ENCODE measurements at regions not wholly inside any gene's neighbourhood (a gene's known extent, or its start where the extent isn't known, plus 50 kb on each side); places are given as distances from the start of the nearest gene placed in this dataset.

DNA sequence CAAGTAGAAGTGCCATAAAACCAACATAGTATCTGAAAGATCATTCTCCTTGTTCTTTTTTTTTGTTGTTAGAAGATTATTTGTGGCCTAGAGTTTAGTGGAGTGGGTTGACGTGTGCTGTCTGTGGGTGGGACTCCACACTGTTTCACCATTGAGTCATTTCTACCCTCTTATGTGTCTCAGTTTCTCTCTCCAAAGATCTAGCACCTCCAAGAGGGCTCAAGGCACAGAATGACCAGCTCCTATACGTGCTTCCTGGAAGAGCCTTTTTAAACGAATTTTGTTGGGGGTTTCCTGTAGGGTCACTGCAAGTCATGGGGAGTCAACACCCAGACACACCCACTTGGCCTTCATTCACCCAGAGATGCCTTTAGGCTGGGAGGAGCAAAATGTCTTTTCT, 150.1 kb downstream of the KLF8 start:
- ATAC-seq (ENCODE audit: low read depth), result no peak

GRCh38 chrX:56385336-56385735, 153.2 kb downstream of the KLF8 start:
- H3K36me3 ChIP-seq (ENCODE audit: low read depth), result no peaks in the 10 kb centered on the region
- no peaks in the 10 kb centered on the region for H3K9me3 ChIP-seq (ENCODE audit: severe bottlenecking)
- H3K27me3 ChIP-seq (ENCODE audit: insufficient read depth, poor library complexity, severe bottlenecking), result no peaks in the 10 kb centered on the region
- ATAC-seq (ENCODE audit: low read depth) (no peak), DNase-seq (ENCODE audit: low spot score) (no peak)
- no peak overlapping the region for H3K4me3 ChIP-seq (ENCODE audit: severe bottlenecking)
- TF ChIP-seq, protein P1, sequence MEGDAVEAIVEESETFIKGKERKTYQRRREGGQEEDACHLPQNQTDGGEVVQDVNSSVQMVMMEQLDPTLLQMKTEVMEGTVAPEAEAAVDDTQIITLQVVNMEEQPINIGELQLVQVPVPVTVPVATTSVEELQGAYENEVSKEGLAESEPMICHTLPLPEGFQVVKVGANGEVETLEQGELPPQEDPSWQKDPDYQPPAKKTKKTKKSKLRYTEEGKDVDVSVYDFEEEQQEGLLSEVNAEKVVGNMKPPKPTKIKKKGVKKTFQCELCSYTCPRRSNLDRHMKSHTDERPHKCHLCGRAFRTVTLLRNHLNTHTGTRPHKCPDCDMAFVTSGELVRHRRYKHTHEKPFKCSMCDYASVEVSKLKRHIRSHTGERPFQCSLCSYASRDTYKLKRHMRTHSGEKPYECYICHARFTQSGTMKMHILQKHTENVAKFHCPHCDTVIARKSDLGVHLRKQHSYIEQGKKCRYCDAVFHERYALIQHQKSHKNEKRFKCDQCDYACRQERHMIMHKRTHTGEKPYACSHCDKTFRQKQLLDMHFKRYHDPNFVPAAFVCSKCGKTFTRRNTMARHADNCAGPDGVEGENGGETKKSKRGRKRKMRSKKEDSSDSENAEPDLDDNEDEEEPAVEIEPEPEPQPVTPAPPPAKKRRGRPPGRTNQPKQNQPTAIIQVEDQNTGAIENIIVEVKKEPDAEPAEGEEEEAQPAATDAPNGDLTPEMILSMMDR (IDR thresholded peaks at IDR 0.05; ENCODE audit: poor library complexity, severe bottlenecking), result no peak
- no peaks in the 10 kb centered on the region for H3K4me1 ChIP-seq (ENCODE audit: insufficient read depth, poor library complexity, severe bottlenecking)
- no peak overlapping the region for H3K27ac ChIP-seq (ENCODE audit: poor library complexity, severe bottlenecking)

More for the DNA sequence above, 150.1 kb downstream of the KLF8 start:
- Histone ChIP-seq H3K36me3 (ENCODE audit: low read depth) (no peaks in the 10 kb centered on the region), H3K27ac (ENCODE audit: poor library complexity, severe bottlenecking) (no peak overlapping the region), H3K9me3 (ENCODE audit: severe bottlenecking) (no peaks in the 10 kb centered on the region), H3K4me1 (ENCODE audit: insufficient read depth, poor library complexity, severe bottlenecking) (no peaks in the 10 kb centered on the region), H3K27me3 (ENCODE audit: insufficient read depth, poor library complexity, severe bottlenecking) (no peaks in the 10 kb centered on the region), H3K4me3 (ENCODE audit: severe bottlenecking) (no peak overlapping the region)
- no peak for DNase-seq (ENCODE audit: low spot score)
- TF ChIP-seq, protein P1 (IDR thresholded peaks at IDR 0.05; ENCODE audit: poor library complexity, severe bottlenecking), result no peak

DNA sequence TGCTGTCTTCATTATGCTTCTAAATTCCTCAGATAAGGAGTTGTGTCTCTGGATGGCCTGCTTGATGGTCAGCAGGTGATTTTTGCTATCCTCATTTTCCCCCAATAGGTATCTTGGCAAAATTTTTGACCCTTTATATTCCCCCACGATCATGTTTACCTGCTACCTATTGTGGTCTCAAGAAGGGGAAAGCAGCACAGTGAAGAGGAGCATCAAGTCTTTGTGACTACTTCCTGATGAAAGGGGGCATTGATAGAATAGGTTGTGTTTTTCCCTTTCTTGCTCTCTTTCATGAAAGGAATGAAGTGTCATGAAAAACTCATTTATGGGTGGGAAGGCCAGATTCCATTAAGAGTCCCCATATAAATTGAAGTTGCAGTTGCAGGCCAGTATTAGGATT, 153.8 kb downstream of the KLF8 start:
- no peaks in the 10 kb centered on the region for H3K9me3 ChIP-seq (ENCODE audit: severe bottlenecking)
- H3K36me3 ChIP-seq (ENCODE audit: low read depth), result no peaks in the 10 kb centered on the region
- ATAC-seq (ENCODE audit: low read depth) (no peak), DNase-seq (ENCODE audit: low spot score) (no peak)
- H3K4me1 ChIP-seq (ENCODE audit: insufficient read depth, poor library complexity, severe bottlenecking), result no peaks in the 10 kb centered on the region
- H3K27ac ChIP-seq (ENCODE audit: poor library complexity, severe bottlenecking), result no peak overlapping the region
- no peaks in the 10 kb centered on the region for H3K27me3 ChIP-seq (ENCODE audit: insufficient read depth, poor library complexity, severe bottlenecking)
- TF ChIP-seq, protein P1 (IDR thresholded peaks at IDR 0.05; ENCODE audit: poor library complexity, severe bottlenecking), result no peak
- no peak overlapping the region for H3K4me3 ChIP-seq (ENCODE audit: severe bottlenecking)

DNA sequence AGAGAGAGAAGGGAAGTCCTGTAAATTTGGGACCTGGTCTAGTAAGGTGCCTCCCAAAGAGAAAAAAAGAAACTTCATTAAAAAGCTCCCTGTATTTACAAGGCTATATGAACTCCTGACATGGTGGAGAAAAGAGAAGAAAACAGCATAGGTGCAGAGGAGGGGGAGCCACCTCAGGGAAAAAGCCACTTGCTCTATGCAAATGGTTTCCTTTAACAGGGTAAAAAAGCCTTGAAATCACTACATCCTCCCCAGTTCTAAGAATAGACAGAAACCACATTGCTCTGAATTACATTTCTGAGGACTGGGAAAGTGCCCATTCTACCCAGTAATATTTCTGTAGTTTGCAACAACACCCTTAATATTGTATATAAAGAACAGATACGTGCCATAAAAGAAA, 165.5 kb downstream of the KLF8 start:
- Histone ChIP-seq H3K36me3 (ENCODE audit: low read depth) (no peaks in the 10 kb centered on the region), H3K27ac (ENCODE audit: poor library complexity, severe bottlenecking) (no peak overlapping the region), H3K27me3 (ENCODE audit: insufficient read depth, poor library complexity, severe bottlenecking) (no peaks in the 10 kb centered on the region), H3K9me3 (ENCODE audit: severe bottlenecking) (no peaks in the 10 kb centered on the region), H3K4me1 (ENCODE audit: insufficient read depth, poor library complexity, severe bottlenecking) (no peaks in the 10 kb centered on the region), H3K4me3 (ENCODE audit: severe bottlenecking) (no peak overlapping the region)
- ATAC-seq (ENCODE audit: low read depth) (no peak), DNase-seq (ENCODE audit: low spot score) (no peak)
- TF ChIP-seq, protein P1 (IDR thresholded peaks at IDR 0.05; ENCODE audit: poor library complexity, severe bottlenecking), result no peak

DNA sequence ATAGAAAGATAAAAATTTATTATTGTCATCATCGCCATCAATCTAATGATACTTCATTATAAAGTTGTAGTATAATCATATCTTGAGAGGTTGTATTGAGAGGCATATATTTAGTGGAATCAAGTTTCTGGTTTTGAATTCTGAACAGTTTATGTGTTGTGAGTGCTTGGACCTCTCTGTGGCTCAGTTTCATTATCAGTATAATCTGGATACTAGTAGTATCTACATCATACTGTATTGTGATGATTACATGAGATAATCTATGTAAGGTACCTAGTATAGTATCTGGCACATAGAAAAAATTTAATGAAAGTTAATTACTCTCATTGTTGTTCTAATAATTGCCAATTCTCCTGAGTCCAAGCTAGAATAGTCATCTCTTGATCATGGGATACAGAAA, 161.2 kb upstream of the UBQLN2 start:
- Histone ChIP-seq H3K9me3 (ENCODE audit: severe bottlenecking) (no peaks in the 10 kb centered on the region), H3K4me1 (ENCODE audit: insufficient read depth, poor library complexity, severe bottlenecking) (no peaks in the 10 kb centered on the region), H3K4me3 (ENCODE audit: severe bottlenecking) (no peak overlapping the region), H3K36me3 (ENCODE audit: low read depth) (no peaks in the 10 kb centered on the region), H3K27me3 (ENCODE audit: insufficient read depth, poor library complexity, severe bottlenecking) (no peaks in the 10 kb centered on the region), H3K27ac (ENCODE audit: poor library complexity, severe bottlenecking) (no peak overlapping the region)
- TF ChIP-seq, protein P1 (IDR thresholded peaks at IDR 0.05; ENCODE audit: poor library complexity, severe bottlenecking), result no peak
- DNase-seq (ENCODE audit: low spot score) (no peak), ATAC-seq (ENCODE audit: low read depth) (no peak)
